Mesenchymal stem cell (in vitro differentiated cells and primary cell): ENCODE measurements at regions not wholly inside any gene's neighbourhood (a gene's known extent, or its start where the extent isn't known, plus 50 kb on each side); places are given as distances from the start of the nearest gene placed in this dataset.
A peak's percentile ranks its signal among the peaks of the same experiment; 100 is the strongest.

Experiments
- DNase-seq: peaks from one replicate; pipeline ENCODE4 v3.0.0-alpha.2; 2013
- H2AFZ ChIP-seq: one replicate; pipeline ENCODE4 v1.6.1; 2013; ENCODE audit warnings: low read depth, mild to moderate bottlenecking, control low read depth, inconsistent platforms, low read length, moderate library complexity
- H2AK5ac ChIP-seq: 2 replicates; pipeline ENCODE4 v1.6.1; 2013; ENCODE audit warnings: low read length, moderate library complexity, mild to moderate bottlenecking, inconsistent platforms; ENCODE audit not compliant: severe bottlenecking
- H2BK120ac ChIP-seq: one replicate; pipeline ENCODE4 v1.6.1; 2013; ENCODE audit warnings: low read depth, mild to moderate bottlenecking, inconsistent platforms, low read length, moderate library complexity
- H2BK12ac ChIP-seq, 2 experiments: one replicate each; pipeline ENCODE4 v1.6.1; 2013; ENCODE audit warnings: inconsistent platforms in 2 of 2, low read length in 2 of 2, mild to moderate bottlenecking in 2 of 2, moderate library complexity in 2 of 2, control low read depth in 1 of 2
- H2BK15ac ChIP-seq: one replicate; pipeline ENCODE4 v1.6.1; 2013; ENCODE audit warnings: mild to moderate bottlenecking, low read depth, inconsistent platforms; ENCODE audit not compliant: poor library complexity, severe bottlenecking
- H2BK5ac ChIP-seq: 2 replicates; pipeline ENCODE4 v1.6.1; 2013; ENCODE audit warnings: low read depth, mild to moderate bottlenecking, low read length, control low read depth, inconsistent platforms; ENCODE audit not compliant: poor library complexity, severe bottlenecking
- H3K14ac ChIP-seq, 2 experiments: one replicate each; pipeline ENCODE4 v1.6.1; 2013; ENCODE audit warnings: inconsistent platforms in 2 of 2, low read length in 2 of 2, control low read depth in 1 of 2, mild to moderate bottlenecking in 1 of 2, moderate library complexity in 1 of 2
- H3K18ac ChIP-seq, 2 experiments: one replicate each; pipeline ENCODE4 v1.6.1; 2013; ENCODE audit warnings: inconsistent platforms in 2 of 2, low read length in 2 of 2, control low read depth in 1 of 2, low read depth in 1 of 2, mild to moderate bottlenecking in 1 of 2
- H3K23ac ChIP-seq, 2 experiments: one replicate each; pipeline ENCODE4 v1.6.1; 2013; ENCODE audit warnings: inconsistent platforms in 2 of 2, low read length in 2 of 2, mild to moderate bottlenecking in 2 of 2, moderate library complexity in 2 of 2, control low read depth in 1 of 2
- H3K27ac ChIP-seq: 2 replicates; pipeline ENCODE4 v1.5.1; 2013; ENCODE audit warnings: mild to moderate bottlenecking, moderate library complexity, low read length, control low read depth, inconsistent platforms; ENCODE audit not compliant: poor library complexity, severe bottlenecking
- H3K27me3 ChIP-seq, 2 experiments: 2 replicates each; pipeline versions ENCODE4 v1.6.1 to v1.7.0; 2013; ENCODE audit warnings: low read length in 2 of 2, mild to moderate bottlenecking in 2 of 2, moderate library complexity in 2 of 2, control low read depth in 1 of 2, inconsistent platforms in 1 of 2; ENCODE audit not compliant: control insufficient read depth in 1 of 2, insufficient read depth in 1 of 2
- H3K36me3 ChIP-seq, 2 experiments: 2 replicates each; pipeline versions ENCODE4 v1.6.1 to v1.7.0; 2013; ENCODE audit warnings: low read length in 2 of 2, control low read depth in 1 of 2, inconsistent platforms in 1 of 2, low read depth in 1 of 2, mild to moderate bottlenecking in 1 of 2; ENCODE audit not compliant: insufficient read depth in 2 of 2, control insufficient read depth in 1 of 2
- H3K4ac ChIP-seq, 2 experiments: one replicate each; pipeline ENCODE4 v1.6.1; 2013; ENCODE audit warnings: inconsistent platforms in 2 of 2, low read length in 2 of 2, mild to moderate bottlenecking in 2 of 2, moderate library complexity in 2 of 2, control low read depth in 1 of 2, low read depth in 1 of 2
- H3K4me1 ChIP-seq: 2 replicates; pipeline ENCODE4 v1.6.1; 2013; ENCODE audit warnings: low read depth, low read length, control low read depth; ENCODE audit not compliant: control insufficient read depth, insufficient read depth
- H3K4me2 ChIP-seq: 2 replicates; pipeline ENCODE4 v1.6.1; 2013; ENCODE audit warnings: low read length, mild to moderate bottlenecking, inconsistent platforms; ENCODE audit not compliant: poor library complexity, severe bottlenecking
- H3K4me3 ChIP-seq, 2 experiments: 2 replicates each; pipeline versions ENCODE4 v1.5.1 to v1.7.0; 2013; ENCODE audit warnings: low read length in 2 of 2, mild to moderate bottlenecking in 2 of 2, control low read depth in 1 of 2, low read depth in 1 of 2; ENCODE audit not compliant: insufficient read depth in 1 of 2
- H3K79me1 ChIP-seq: replicated peaks from 2 replicates; pipeline ENCODE4 v1.6.1; 2013; ENCODE audit warnings: mild to moderate bottlenecking, control low read depth, low read length, inconsistent platforms; ENCODE audit not compliant: poor library complexity, severe bottlenecking
- H3K9ac ChIP-seq: 2 replicates; pipeline ENCODE4 v1.7.0; 2013; ENCODE audit warnings: mild to moderate bottlenecking, low read length, moderate library complexity
- H3K9me3 ChIP-seq: 2 replicates; pipeline ENCODE4 v1.7.0; 2013; ENCODE audit warnings: mild to moderate bottlenecking, low read length; ENCODE audit not compliant: control insufficient read depth
- H4K8ac ChIP-seq: one replicate; pipeline ENCODE4 v1.6.1; 2013; ENCODE audit warnings: inconsistent platforms, mild to moderate bottlenecking, low read length, moderate library complexity
- H4K91ac ChIP-seq: one replicate; pipeline ENCODE4 v1.6.1; 2013; ENCODE audit warnings: mild to moderate bottlenecking, low read length, inconsistent platforms
- WGBS: methylation state at CpG from one replicate; pipeline ENCODE4 v1.1.7; 2013; ENCODE audit warnings: mixed read lengths; 5-methylcytosine and 5-hydroxymethylcytosine counted together

GRCh38 chr5:18487928-18488480 is 853.7 kb downstream of the TAF11L14 start:
- WGBS: 63% methylated on average over 2 of the region's 4 CpGs
- Histone ChIP-seq H3K36me3 (no peaks in the 10 kb centered on the region), H4K91ac (no peak overlapping the region), H3K4ac (no peak overlapping the region), H2BK12ac (no peak overlapping the region), H2AK5ac (no peak overlapping the region), H3K4me2 (no peak overlapping the region), H3K23ac (no peak overlapping the region), H4K8ac (no peak overlapping the region), H3K9me3 (peaks cover 3% of the 10 kb centered on the region), H2BK5ac (no peak overlapping the region), H3K9ac (no peak overlapping the region), H3K4me3 (no peak overlapping the region), H3K27ac (no peak overlapping the region), H3K4me1 (no peaks in the 10 kb centered on the region), H3K14ac (no peak overlapping the region), H2AFZ (no peak overlapping the region), H3K27me3 (no peaks in the 10 kb centered on the region), H2BK120ac (no peak overlapping the region), H3K18ac (no peak overlapping the region), H3K79me1 (no peaks in the 10 kb centered on the region), H2BK15ac (no peak overlapping the region)
- DNase-seq: peak; percentile 3

- WGBS: no CpG with 5 or more reads among the region's 1 CpG
- Histone ChIP-seq H3K27ac (no peak overlapping the region), H3K9ac (no peak overlapping the region), H3K36me3 (no peaks in the 10 kb centered on the region), H3K27me3 (no peaks in the 10 kb centered on the region), H3K4me1 (no peaks in the 10 kb centered on the region), H2BK120ac (no peak overlapping the region), H3K79me1 (no peaks in the 10 kb centered on the region), H3K9me3 (peaks cover 12% of the 10 kb centered on the region), H3K4ac (no peak overlapping the region), H2AFZ (no peak overlapping the region), H2BK12ac (no peak overlapping the region), H2BK15ac (no peak overlapping the region), H4K8ac (no peak overlapping the region), H3K14ac (no peak overlapping the region), H2AK5ac (no peak overlapping the region), H3K4me2 (no peak overlapping the region), H3K18ac (no peak overlapping the region), H2BK5ac (no peak overlapping the region), H3K23ac (no peak overlapping the region), H3K4me3 (no peak overlapping the region), H4K91ac (no peak overlapping the region)
- DNase-seq: no peak
Measured at GRCh38 chr5:18489703-18490102, 855.4 kb downstream of the TAF11L14 start.

- no peak overlapping the region for H4K8ac ChIP-seq
- no peak overlapping the region for H2BK120ac ChIP-seq
- no peaks in the 10 kb centered on the region for H3K79me1 ChIP-seq
- no peak overlapping the region for H2AK5ac ChIP-seq
- H3K36me3 ChIP-seq: no peaks in the 10 kb centered on the region
- H4K91ac ChIP-seq: no peak overlapping the region
- no peak overlapping the region for H2AFZ ChIP-seq
- no peak overlapping the region for H3K4me2 ChIP-seq
- H3K4me1 ChIP-seq: no peaks in the 10 kb centered on the region
- H3K27me3 ChIP-seq: no peaks in the 10 kb centered on the region
- no peak overlapping the region for H2BK15ac ChIP-seq
- no peak overlapping the region for H3K4ac ChIP-seq
- peaks cover 24% of the 10 kb centered on the region for H3K9me3 ChIP-seq
- no peak overlapping the region for H2BK12ac ChIP-seq
- no peak for DNase-seq
- H3K4me3 ChIP-seq: no peak overlapping the region
- no peak overlapping the region for H3K9ac ChIP-seq
- H3K14ac ChIP-seq: no peak overlapping the region
- no peak overlapping the region for H2BK5ac ChIP-seq
- H3K18ac ChIP-seq: no peak overlapping the region
- no peak overlapping the region for H3K27ac ChIP-seq
- H3K23ac ChIP-seq: no peak overlapping the region
- WGBS: 93% methylated on average over 1 of the region's 1 CpG
Measured at GRCh38 chr5:18491349-18491748, 857.1 kb downstream of the TAF11L14 start.

GRCh38 chr5:18495157-18495556 is 860.9 kb downstream of the TAF11L14 start:
- H3K79me1 ChIP-seq: no peaks in the 10 kb centered on the region
- peaks cover 37% of the 10 kb centered on the region for H3K9me3 ChIP-seq
- no peak overlapping the region for H2AK5ac ChIP-seq
- DNase-seq: no peak
- 38% methylated on average over 1 of the region's 1 CpG for WGBS
- H3K4me3 ChIP-seq: no peak overlapping the region
- H2AFZ ChIP-seq: no peak overlapping the region
- no peak overlapping the region for H4K91ac ChIP-seq
- H3K18ac ChIP-seq: no peak overlapping the region
- H2BK15ac ChIP-seq: no peak overlapping the region
- no peak overlapping the region for H4K8ac ChIP-seq
- H3K4me2 ChIP-seq: no peak overlapping the region
- H3K9ac ChIP-seq: no peak overlapping the region
- no peak overlapping the region for H2BK5ac ChIP-seq
- no peak overlapping the region for H3K23ac ChIP-seq
- no peaks in the 10 kb centered on the region for H3K36me3 ChIP-seq
- H2BK12ac ChIP-seq: no peak overlapping the region
- H3K14ac ChIP-seq: no peak overlapping the region
- H3K4ac ChIP-seq: no peak overlapping the region
- H3K4me1 ChIP-seq: no peaks in the 10 kb centered on the region
- H3K27me3 ChIP-seq: no peaks in the 10 kb centered on the region
- H3K27ac ChIP-seq: no peak overlapping the region
- H2BK120ac ChIP-seq: no peak overlapping the region
